ENCODE measurements at regions not wholly inside any gene's neighbourhood (a gene's known extent, or its start where the extent isn't known, plus 50 kb on each side); places are given as distances from the start of the nearest gene placed in this dataset.
"Not testable (repeated sequence)": the region's sequence is repeated elsewhere in the genome, so short reads cannot be mapped to it uniquely, and the experiment has no call there.

- DNase-seq: no peak
Observed at GRCh38 chr14:71165121-71166031, 258.1 kb downstream of the PCNX1 start.

GRCh38 chr14:71166180-71166837 lies 259.1 kb downstream of the PCNX1 start:
- DNase-seq: peak in 1 of 2 donors; percentile 34

- DNase-seq: not testable (repeated sequence)
Observed at GRCh38 chr14:71167325-71167950, 260.2 kb downstream of the PCNX1 start.

GRCh38 chr14:71168161-71168560 lies 260.9 kb downstream of the PCNX1 start:
- not testable (repeated sequence) for DNase-seq

- no peak for DNase-seq
Observed at GRCh38 chr14:71168564-71169427, 261.5 kb downstream of the PCNX1 start.

- DNase-seq: no peak
Observed at GRCh38 chr14:71169861-71170260, 262.6 kb downstream of the PCNX1 start.

GRCh38 chr14:71175491-71175890 lies 268.2 kb downstream of the PCNX1 start:
- DNase-seq: no peak

GRCh38 chr14:71179066-71179465 lies 271.8 kb downstream of the PCNX1 start:
- DNase-seq: no peak

GRCh38 chr14:71180397-71180796 lies 273.1 kb downstream of the PCNX1 start:
- DNase-seq: no peak

GRCh38 chr14:71181215-71182003 lies 274.1 kb downstream of the PCNX1 start:
- DNase-seq: no peak

- DNase-seq: no peak
Observed at GRCh38 chr14:71183876-71184689, 276.8 kb downstream of the PCNX1 start.

GRCh38 chr14:71185637-71186036 lies 278.4 kb downstream of the PCNX1 start:
- DNase-seq: no peak

- DNase-seq: no peak
Observed at GRCh38 chr14:71187633-71188356, 280.5 kb downstream of the PCNX1 start.

- no peak for DNase-seq
Observed at GRCh38 chr14:71190770-71191374, 283.6 kb downstream of the PCNX1 start.

- DNase-seq: no peak
Observed at GRCh38 chr14:71193663-71194062, 286.4 kb downstream of the PCNX1 start.

GRCh38 chr14:71194251-71194650 lies 287.0 kb downstream of the PCNX1 start:
- no peak for DNase-seq

- DNase-seq: no peak
Observed at GRCh38 chr14:71196921-71197320, 289.7 kb downstream of the PCNX1 start.

- DNase-seq: no peak
Observed at GRCh38 chr14:71198687-71199086, 291.4 kb downstream of the PCNX1 start.

- DNase-seq: no peak
Observed at GRCh38 chr14:71201840-71202239, 294.6 kb downstream of the PCNX1 start.

- no peak for DNase-seq
Observed at GRCh38 chr14:71202881-71203280, 295.6 kb downstream of the PCNX1 start.

Data from inflammatory macrophage treated with lipopolysaccharide for 1 hour (primary cell).